ENCODE measurements at regions not wholly inside any gene's neighbourhood (a gene's known extent, or its start where the extent isn't known, plus 50 kb on each side); places are given as distances from the start of the nearest gene placed in this dataset.

DNA sequence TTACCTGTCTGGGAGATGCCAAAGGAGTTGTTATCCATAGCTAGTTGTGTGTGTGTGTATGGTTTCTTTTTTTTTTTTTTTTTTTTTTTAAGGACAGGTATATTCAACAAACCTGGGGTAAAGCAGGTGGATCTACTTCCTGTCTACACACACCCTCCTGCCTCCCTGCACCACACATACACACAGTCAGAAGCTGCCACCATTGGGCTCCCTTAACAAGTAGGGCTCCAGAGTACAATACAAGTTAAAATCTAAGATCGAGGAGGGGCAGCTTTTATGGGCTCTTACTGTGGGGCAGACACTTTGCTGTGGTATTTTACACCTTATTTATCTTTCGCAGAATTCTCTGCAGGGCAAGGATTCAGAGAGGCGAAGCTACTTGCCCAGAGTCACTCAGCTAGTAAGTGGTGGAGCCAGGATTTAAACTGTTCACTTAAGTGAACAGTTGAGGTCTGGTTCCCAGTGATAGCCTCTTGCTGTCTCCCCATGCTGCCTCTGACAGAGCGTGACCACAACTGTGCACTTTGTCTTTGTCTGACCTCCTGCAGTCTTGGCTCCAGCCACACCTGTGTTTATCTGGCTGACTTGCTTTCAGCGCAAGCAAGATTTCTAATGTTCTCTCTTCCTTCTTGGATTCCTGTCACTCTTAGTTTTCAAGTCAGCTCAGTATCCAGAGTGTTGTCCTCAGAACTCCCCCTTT lies 135.0 kb downstream of the CSNK2A3 start (continued):
- TF ChIP-seq ETV6 (conservative IDR thresholded peaks at IDR 0.05 in 1 of 2, IDR thresholded peaks at IDR 0.05 in 1 of 2; ENCODE audit: borderline replicate concordance in 1 of 2, low read depth in 1 of 2) (no peak), TAF1 (IDR thresholded peaks at IDR 0.05; ENCODE audit: borderline replicate concordance, low read depth, low read length) (no peak), ZZZ3 (IDR thresholded peaks at IDR 0.05; ENCODE audit: control insufficient read depth, insufficient read length, low read depth) (no peak), SRF (IDR thresholded peaks at IDR 0.05; ENCODE audit: low read depth in 2 of 2, low read length in 2 of 2) (no peak), ESRRA (IDR thresholded peaks at IDR 0.05; ENCODE audit: low read length) (no peak), EZH2 (IDR thresholded peaks at IDR 0.05; ENCODE audit: borderline replicate concordance, control insufficient read depth, low read depth, low read length) (no peak)
- TF ChIP-seq, protein P1, sequence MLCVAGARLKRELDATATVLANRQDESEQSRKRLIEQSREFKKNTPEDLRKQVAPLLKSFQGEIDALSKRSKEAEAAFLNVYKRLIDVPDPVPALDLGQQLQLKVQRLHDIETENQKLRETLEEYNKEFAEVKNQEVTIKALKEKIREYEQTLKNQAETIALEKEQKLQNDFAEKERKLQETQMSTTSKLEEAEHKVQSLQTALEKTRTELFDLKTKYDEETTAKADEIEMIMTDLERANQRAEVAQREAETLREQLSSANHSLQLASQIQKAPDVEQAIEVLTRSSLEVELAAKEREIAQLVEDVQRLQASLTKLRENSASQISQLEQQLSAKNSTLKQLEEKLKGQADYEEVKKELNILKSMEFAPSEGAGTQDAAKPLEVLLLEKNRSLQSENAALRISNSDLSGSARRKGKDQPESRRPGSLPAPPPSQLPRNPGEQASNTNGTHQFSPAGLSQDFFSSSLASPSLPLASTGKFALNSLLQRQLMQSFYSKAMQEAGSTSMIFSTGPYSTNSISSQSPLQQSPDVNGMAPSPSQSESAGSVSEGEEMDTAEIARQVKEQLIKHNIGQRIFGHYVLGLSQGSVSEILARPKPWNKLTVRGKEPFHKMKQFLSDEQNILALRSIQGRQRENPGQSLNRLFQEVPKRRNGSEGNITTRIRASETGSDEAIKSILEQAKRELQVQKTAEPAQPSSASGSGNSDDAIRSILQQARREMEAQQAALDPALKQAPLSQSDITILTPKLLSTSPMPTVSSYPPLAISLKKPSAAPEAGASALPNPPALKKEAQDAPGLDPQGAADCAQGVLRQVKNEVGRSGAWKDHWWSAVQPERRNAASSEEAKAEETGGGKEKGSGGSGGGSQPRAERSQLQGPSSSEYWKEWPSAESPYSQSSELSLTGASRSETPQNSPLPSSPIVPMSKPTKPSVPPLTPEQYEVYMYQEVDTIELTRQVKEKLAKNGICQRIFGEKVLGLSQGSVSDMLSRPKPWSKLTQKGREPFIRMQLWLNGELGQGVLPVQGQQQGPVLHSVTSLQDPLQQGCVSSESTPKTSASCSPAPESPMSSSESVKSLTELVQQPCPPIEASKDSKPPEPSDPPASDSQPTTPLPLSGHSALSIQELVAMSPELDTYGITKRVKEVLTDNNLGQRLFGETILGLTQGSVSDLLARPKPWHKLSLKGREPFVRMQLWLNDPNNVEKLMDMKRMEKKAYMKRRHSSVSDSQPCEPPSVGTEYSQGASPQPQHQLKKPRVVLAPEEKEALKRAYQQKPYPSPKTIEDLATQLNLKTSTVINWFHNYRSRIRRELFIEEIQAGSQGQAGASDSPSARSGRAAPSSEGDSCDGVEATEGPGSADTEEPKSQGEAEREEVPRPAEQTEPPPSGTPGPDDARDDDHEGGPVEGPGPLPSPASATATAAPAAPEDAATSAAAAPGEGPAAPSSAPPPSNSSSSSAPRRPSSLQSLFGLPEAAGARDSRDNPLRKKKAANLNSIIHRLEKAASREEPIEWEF (IDR thresholded peaks at IDR 0.05; ENCODE audit: insufficient replicate concordance, low read depth, low read length), result no peak
